ENCODE measurements at regions not wholly inside any gene's neighbourhood (a gene's known extent, or its start where the extent isn't known, plus 50 kb on each side); places are given as distances from the start of the nearest gene placed in this dataset.

- TF ChIP-seq REST (IDR thresholded peaks at IDR 0.05; ENCODE audit: insufficient read depth in 1 of 2, low read depth in 2 of 2, low read length in 1 of 2) (no peak), CTCF (IDR thresholded peaks at IDR 0.05) (no peak), TCF7L2 (IDR thresholded peaks at IDR 0.05; ENCODE audit: low read depth, low read length) (no peak), POLR2AphosphoS5 (IDR thresholded peaks at IDR 0.05; ENCODE audit: low read depth, low read length) (no peak)
Observed at GRCh38 chr13:30143666-30144400, 163.5 kb downstream of the KATNAL1 start.
